GM03348 (cell line): ENCODE measurements at regions not wholly inside any gene's neighbourhood (a gene's known extent, or its start where the extent isn't known, plus 50 kb on each side); places are given as distances from the start of the nearest gene placed in this dataset.

ENCODE experiments used
- DNase-seq: peaks from one replicate; pipeline ENCODE4 v3.0.0; 2012; ENCODE audit warnings: low spot score

DNA sequence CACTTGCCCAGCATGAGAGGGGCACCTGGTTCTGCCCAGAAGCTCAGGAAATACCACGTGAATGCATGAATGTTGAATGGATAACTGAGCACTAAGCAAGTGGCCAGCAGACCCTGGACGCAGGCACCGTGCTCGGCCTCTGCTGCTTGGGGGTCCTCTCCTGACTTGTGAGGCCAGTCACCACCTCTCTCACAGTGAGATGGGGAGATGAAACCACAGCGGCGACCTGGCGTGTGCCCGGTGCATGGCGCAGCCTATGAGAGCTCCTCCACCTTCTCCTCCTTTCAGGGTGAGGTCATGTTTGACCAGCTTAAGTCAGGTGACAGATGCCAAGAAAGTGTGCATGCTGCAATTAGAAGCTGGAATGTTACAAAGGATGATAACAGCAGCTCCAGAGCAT is 75.5 kb downstream of the HMX1 start:
- DNase-seq, result no peak

- no peak for DNase-seq
Measured at GRCh38 chr4:8795140-8795539, 76.5 kb downstream of the HMX1 start.

- DNase-seq, result no peak
Measured at GRCh38 chr4:8794491-8794890, 77.1 kb downstream of the HMX1 start.

DNA sequence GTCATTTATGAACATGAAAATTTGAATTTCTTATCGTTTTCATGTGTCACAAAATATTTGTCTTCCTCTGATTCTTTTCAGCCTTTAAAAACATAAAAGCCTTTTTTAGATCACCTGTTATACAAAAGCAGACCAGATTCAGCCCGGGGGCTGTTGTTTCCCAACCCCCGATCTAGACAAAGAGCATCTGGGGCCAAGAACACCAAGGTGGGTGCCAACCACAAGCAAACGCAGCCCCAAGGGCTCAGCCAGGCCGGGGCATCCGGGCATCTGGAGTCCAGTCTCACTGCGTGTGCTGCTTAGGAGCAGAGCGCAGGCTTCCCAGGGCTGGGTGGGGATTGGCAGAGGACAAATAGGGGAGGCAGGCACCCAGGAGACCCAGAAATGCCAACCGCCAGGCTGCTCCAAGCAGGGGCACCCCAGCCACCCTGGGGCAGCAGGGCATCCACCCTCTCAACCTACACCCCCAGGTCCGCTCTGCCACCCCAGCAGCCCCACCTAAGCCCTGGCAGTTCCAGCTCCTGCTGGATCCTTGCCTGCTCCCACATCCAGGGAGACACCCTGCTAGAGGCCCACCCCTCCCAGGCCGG is 78.0 kb downstream of the HMX1 start:
- no peak for DNase-seq

DNA sequence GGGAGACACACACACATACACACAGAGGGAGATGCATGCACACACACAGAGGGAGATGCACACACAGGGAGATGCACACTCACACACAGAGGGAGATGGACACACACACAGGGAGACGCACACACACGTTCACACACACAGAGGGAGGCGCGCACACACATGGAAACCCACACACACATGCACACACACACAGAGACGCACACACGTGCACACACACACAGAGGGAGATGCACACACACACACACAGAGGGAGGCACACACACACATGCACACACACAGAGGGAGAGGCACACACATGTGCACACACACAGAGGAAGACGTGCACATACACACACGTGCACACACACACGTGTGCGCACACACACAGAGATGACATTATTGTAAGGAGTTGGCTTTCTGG is 79.1 kb downstream of the HMX1 start:
- no peak for DNase-seq

DNA sequence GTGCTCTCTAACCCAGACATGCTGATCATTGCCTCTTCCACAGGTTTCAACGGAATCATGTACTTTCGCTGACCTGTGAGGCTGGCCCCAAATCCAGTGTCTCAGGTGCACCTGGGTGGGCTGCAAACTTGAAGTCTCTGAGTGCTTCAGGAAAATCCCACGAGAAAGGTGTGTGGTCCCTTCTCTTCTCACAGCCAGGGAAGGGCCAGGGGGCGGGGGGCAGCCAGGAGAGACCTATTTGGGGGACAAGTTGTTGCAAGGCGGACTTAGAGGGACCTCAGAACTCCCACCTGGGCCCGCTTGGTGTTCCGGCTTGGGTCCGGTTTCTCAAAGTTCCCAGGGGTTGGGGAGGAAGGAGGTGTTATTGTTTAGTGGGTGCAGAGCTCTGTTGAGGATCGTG is 80.0 kb downstream of the HMX1 start:
- no peak for DNase-seq

GRCh38 chr4:8790749-8791148 is 80.9 kb downstream of the HMX1 start:
- no peak for DNase-seq

GRCh38 chr4:8788174-8788573 is 83.5 kb downstream of the HMX1 start:
- no peak for DNase-seq

- no peak for DNase-seq
Measured at GRCh38 chr4:8786166-8786565, 85.5 kb downstream of the HMX1 start.

DNA sequence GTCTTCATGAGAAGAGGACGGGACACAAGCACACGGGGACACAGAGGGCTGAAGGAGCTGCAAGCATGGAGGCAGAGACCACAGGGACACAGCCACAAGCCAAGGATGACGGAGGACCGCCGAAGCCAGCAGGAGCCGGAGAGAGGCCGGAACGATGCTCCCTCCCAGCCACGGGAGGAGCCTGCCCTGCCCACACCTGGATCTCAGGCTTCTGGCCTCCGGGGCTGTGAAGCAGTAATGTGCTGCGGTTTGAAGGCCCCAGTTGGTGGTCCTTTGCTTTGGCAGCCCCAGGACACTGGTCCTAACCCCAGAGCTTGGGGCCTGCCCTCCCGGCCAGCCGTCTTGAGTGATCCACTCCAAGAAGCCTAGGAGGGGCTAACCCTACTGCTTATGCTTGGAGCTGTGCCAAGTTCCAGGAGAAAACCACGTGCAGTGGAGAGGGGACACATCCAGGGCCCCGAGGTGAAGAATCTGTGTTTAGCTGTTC is 85.9 kb downstream of the HMX1 start:
- DNase-seq, result no peak

- no peak for DNase-seq
Measured at GRCh38 chr4:8783736-8784135, 87.9 kb downstream of the HMX1 start.

DNA sequence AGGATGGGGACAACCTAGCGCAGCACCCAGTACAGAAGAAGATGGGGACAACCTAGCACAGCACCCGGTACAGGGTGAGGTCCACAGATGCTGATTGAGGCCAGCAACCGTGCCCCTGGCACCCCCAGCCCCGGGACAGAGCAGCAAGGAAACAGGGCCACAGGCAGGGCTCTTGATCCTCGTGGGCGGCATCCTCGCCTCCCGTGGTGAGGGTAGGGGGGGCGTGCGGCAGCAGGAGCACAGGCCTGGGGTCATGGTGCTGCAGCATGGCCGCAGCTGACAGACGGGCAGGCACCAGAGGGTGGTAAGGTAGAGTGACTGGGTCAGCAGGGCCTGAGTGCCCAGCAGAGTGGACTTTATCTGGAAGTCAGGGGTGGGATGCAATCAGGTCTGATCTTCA is 89.5 kb downstream of the HMX1 start:
- DNase-seq, result no peak

DNA sequence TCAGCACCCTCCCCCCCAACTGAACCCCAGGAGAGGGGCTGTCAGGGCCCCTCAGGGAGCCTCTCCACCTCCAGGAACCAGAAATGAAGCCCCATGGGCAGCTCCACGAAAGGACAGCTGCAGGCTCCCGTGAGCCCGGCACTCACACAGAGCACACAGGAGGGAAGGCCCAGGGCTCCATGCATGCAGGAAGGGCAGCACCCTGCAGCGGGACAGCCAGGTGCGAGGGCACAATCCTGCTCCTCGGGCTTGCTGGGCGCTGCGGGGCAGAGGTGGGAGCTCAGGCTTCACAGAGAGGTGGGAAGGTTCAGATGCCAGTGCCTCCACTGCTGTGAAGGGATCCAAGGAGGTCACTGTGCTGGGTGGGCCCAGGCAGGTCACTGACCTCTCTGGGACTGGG is 90.0 kb downstream of the HMX1 start:
- no peak for DNase-seq

DNA sequence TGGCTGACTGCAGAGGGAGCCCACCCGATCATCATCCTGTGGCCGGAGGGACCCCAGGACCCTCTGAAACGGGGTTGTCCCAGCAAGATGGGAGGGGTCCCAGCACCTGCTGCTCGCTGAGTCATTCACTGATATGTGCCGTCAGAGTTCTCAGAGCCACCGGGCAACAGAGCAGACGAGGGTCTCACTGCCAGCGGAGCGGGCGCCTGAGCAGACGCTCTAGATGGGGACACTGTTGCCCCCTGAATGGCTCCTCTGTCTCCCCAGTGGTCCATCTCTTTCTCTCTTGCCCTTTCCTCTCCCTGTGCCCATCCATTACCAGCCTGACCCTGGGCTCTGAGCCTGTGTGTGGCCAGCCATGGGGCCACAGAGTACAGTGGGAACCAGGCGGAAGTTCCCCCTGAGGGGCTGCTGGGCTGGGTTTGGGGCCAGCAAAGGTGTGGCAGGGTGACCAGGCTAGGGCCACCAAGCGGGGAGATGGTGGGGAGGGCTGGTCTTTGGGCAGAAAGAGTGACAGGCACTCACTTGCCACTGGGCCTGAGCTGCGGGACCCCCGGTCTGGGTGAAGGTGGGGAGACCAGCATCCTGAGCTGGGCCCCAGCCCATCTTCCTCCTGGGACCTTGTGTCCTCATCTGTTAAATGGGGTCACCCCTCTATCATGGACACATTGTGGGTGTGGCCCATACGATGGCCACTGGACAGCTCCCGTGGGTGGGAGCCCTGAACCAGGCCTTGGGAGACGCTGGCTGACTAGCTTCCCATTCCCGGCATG is 90.9 kb downstream of the HMX1 start:
- no peak for DNase-seq

DNA sequence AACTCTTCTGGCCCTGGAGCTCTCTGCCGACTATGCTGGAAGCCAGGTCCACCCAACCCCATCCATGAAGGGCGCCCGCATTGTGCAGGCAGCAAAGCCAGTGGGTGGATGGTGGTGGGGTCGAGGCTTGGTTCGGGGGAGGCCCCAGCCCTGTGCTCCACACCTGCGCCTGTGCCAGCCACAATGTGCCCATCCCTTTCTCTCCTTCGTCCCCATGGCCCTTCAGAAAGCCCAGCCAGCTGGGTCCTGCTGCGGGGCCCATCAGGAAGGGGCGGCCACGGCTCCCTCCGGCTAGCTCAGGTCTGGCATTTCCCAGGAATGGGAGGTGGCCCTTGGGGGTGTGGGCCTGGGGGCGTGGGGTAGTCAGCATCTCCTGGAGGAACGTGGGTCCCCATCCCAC is 91.6 kb downstream of the HMX1 start:
- DNase-seq, result no peak

DNA sequence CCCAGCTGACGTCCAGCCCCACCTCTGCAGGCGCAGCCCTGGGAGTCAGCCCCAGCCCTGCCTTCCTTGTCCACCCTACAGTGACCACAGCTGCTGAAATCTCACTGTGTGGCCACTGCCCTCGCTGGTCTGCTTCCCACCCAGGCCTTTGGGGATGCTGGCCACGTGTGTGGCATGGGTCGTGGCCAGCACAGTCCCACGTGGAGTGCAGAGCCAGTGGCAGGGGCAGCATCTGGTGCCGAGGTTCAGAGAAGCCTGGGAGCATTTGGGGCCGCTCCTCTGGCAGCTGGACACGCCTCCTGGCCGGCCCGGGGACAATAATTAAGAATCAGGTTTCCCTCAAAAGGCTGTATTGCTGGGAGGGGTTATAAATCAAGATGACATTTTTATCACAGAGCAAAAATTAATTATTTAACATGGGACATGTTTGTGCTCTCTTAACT is 92.1 kb downstream of the HMX1 start:
- no peak for DNase-seq

DNA sequence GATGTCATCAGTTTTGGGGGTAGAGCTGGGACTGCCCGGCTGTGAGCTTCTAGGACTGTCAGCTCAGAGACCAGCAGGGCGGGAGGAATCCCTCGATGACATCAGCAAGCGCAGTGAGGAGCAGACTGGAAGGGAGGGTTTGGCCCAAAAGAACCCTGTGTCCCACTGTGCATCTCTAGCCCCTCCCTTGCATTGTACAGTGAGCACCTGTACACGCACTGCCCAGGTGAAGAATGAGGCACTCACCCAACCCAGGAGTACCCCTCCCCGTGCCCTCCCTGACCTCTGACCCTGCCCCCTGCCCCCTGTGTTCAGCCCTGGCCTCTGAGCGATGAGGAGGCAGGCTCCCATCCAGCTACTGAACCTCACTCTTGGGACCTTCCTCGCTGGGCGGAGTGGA is 92.9 kb downstream of the HMX1 start:
- no peak for DNase-seq

- DNase-seq, result no peak
Measured at GRCh38 chr4:8778291-8778690, 93.3 kb downstream of the HMX1 start.

DNA sequence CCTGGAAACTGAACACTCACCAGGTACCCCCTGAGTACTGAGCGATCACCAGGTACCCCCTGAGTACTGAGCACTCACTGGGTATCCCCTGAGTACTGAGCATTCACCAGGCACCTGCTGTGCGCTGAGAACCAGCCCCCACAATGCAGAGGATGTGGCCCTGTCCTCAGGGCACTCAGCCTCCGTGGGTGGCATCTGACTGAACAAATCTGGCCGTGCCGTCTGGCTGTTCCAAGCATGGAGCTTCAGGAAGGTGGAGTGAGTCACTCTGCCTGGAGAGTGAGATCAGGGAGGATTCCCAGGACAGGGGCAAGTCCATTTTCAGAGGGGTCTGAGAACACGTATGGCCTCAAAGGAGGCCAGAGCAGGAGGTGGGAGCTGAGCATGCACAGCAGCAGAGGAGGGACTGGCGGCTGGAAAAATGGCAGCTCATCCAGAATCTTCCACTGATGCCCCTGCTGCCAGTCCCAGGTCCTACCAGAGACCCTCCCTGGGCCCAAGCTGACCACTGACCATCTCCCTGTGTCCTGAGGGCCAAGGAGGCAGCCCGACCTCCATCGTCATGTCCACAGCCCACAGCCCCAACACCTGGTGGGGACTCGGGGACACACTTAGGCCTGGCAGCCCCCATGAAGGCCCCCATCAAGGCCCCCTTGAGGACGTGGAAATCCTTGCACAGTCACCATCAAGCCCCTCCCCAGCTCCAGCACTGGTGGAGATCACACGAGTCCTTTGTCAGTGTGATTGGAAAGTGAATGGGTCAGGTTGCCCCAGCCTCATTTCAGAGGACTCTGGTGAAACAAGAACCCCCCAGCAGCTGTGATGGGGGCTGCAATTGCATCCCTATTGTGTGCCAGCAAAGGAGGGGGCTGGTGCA is 94.1 kb downstream of the HMX1 start:
- no peak for DNase-seq

GRCh38 chr4:8776366-8776765 is 95.3 kb downstream of the HMX1 start:
- DNase-seq, result no peak

- DNase-seq, result no peak
Measured at GRCh38 chr4:8775751-8776355, 95.8 kb downstream of the HMX1 start.

DNA sequence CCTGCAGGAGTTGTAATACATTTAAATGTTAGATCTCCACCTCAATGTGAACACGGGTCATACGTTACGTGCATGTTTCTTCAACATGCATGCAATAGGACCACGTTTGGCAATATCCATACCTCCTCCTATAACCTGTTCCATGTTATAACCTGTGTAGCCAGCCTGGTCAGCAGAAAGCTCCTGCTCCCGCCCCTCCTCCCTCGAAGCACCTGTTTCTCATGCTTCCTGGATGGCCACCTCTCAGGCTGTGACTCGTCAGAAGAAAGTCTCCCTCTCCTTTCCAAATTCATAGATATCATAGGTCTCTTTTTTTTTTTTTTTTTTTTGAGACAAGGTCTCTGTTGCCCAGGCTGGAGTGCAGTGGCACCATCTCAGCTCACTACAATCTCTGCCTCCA is 96.5 kb downstream of the HMX1 start:
- DNase-seq, result no peak

DNA sequence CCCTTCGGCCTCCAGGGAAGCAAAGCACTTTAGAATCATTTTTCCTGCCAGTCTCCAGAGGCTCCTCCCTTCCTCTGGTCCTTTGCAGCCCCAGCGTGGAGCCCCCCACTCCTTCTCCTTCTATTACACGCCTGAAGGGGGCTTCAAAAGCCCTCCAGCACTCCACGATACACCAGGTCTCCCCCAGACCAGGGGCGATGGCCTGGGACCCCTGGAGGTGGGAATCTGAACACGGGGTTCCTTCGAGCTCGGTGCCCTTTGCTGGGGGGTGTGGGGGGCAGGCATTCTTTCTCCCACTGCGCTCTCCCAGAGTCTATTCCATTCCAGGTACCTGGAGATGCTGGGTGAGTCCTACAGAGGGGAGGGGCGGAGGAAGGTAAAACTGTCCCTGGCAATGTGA is 97.6 kb downstream of the HMX1 start:
- no peak for DNase-seq
